ENCODE measurements at regions not wholly inside any gene's neighbourhood (a gene's known extent, or its start where the extent isn't known, plus 50 kb on each side); places are given as distances from the start of the nearest gene placed in this dataset.

GRCh38 chr7:21123586-21123985 is 304.3 kb upstream of the SP4 start:
- ChIA-PET POLR2A (no interaction called here), CTCF (no interaction called here)
- Histone ChIP-seq H3K27me3 (replicated peaks in 2 of 5; ENCODE audit: control insufficient read depth in 4 of 5, insufficient read depth in 5 of 5, low read length in 4 of 5) (peaks cover 0 to 3% (median 0%) of the 10 kb centered on the region in 5 experiments), H3K27ac (ENCODE audit: insufficient read depth in 1 of 2, low read depth in 1 of 2, low read length in 2 of 2, poor library complexity in 1 of 2, severe bottlenecking in 2 of 2) (no peak overlapping the region), H3K4me1 (ENCODE audit: control extremely low read depth in 1 of 4, control insufficient read depth in 4 of 4, insufficient read depth in 4 of 4, low read length in 3 of 4) (peaks cover 0 to 7% (median 2%) of the 10 kb centered on the region in 4 experiments), H3K4me3 (ENCODE audit: control insufficient read depth in 1 of 7, extremely low read depth in 1 of 7, insufficient read depth in 4 of 7, low read depth in 2 of 7, low read length in 6 of 7) (no peak overlapping the region), H3K36me3 (ENCODE audit: control insufficient read depth in 4 of 4, insufficient read depth in 4 of 4, low read length in 3 of 4) (no peaks in the 10 kb centered on the region), H3K9me3 (ENCODE audit: control extremely low read depth in 1 of 5, control insufficient read depth in 4 of 5, insufficient read depth in 2 of 5, low read depth in 1 of 5, low read length in 4 of 5) (no peaks in the 10 kb centered on the region)
- DNase-seq: no peak
- no CpG with 5 or more reads among the region's 1 CpG for WGBS (ENCODE audit: insufficient coverage)

DNA sequence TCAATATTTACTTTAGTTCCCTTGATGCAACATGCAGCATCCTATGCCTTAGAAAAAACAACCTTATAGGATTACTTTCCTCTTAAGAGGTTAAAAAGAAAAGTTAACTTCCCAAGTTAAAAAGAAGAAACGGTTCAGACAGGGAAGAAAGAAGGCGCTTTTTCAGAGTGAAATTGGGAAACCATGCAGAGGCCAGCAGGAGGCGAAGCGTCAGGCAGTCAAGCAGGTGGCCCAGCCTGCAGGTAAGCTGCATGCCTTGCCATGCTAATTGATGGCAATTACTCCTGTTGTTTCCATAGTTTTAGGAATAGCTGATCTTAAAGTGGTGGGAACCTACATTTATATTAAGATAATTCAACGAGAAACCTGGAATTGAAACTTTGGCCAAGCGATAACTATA is 302.6 kb upstream of the SP4 start:
- 98% methylated on average over 4 of the region's 6 CpGs for WGBS (ENCODE audit: insufficient coverage)
- H3K36me3 ChIP-seq (ENCODE audit: control insufficient read depth in 4 of 4, insufficient read depth in 4 of 4, low read length in 3 of 4): no peaks in the 10 kb centered on the region
- peaks cover 0 to 9% (median 2%) of the 10 kb centered on the region in 4 experiments for H3K4me1 ChIP-seq (ENCODE audit: control extremely low read depth in 1 of 4, control insufficient read depth in 4 of 4, insufficient read depth in 4 of 4, low read length in 3 of 4)
- POLR2A ChIA-PET: no interaction called here
- DNase-seq: no peak
- peaks cover 0 to 3% (median 0%) of the 10 kb centered on the region in 5 experiments for H3K27me3 ChIP-seq (replicated peaks in 2 of 5; ENCODE audit: control insufficient read depth in 4 of 5, insufficient read depth in 5 of 5, low read length in 4 of 5)
- CTCF ChIA-PET: no interaction called here
- H3K4me3 ChIP-seq (ENCODE audit: control insufficient read depth in 1 of 7, extremely low read depth in 1 of 7, insufficient read depth in 4 of 7, low read depth in 2 of 7, low read length in 6 of 7): no peak overlapping the region
- no peak overlapping the region for H3K27ac ChIP-seq (ENCODE audit: insufficient read depth in 1 of 2, low read depth in 1 of 2, low read length in 2 of 2, poor library complexity in 1 of 2, severe bottlenecking in 2 of 2)
- no peaks in the 10 kb centered on the region for H3K9me3 ChIP-seq (ENCODE audit: control extremely low read depth in 1 of 5, control insufficient read depth in 4 of 5, insufficient read depth in 2 of 5, low read depth in 1 of 5, low read length in 4 of 5)

DNA sequence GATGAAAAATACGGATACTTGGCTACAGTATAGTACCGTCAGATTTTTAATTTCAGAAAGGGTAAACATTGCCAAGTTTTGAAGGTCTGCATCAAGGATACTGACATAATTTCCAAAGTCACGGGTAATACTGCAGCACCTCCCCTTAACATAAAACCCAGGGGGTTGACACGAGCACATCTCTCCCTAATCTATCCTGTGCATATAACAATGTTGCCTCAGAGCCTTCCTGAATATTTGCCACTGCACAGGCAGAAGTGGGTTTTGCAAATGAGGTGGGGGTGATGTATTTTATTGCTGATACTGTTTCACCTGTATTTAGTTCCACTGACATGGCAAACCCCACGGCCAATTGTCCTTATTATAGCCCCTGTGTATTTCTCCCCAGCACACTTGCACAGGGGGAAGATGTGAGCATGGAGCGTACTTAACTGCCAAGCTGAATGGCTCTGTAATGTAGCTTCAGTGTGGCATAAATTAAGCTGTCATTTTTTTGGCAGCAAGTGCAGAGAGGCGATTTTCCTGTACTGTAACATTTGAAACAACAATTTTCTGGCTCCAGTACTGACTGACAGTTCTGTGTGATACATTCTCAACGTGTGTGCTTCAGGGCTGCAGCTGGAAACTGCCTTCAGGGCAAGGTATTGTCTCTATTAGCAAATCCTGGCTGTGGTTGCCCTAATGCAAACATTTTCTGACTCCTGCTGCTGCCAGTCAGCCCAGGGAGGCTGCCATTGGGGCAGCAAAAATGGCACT is 299.6 kb upstream of the SP4 start:
- peak in 2 of 3 donors; percentile 42 to 55 for DNase-seq
- no peak overlapping the region for H3K27ac ChIP-seq (ENCODE audit: insufficient read depth in 1 of 2, low read depth in 1 of 2, low read length in 2 of 2, poor library complexity in 1 of 2, severe bottlenecking in 2 of 2)
- 29% methylated on average over 7 of the region's 8 CpGs for WGBS (ENCODE audit: insufficient coverage)
- peaks cover 0 to 9% (median 2%) of the 10 kb centered on the region in 4 experiments for H3K4me1 ChIP-seq (ENCODE audit: control extremely low read depth in 1 of 4, control insufficient read depth in 4 of 4, insufficient read depth in 4 of 4, low read length in 3 of 4)
- H3K4me3 ChIP-seq (ENCODE audit: control insufficient read depth in 1 of 7, extremely low read depth in 1 of 7, insufficient read depth in 4 of 7, low read depth in 2 of 7, low read length in 6 of 7): no peak overlapping the region
- no peaks in the 10 kb centered on the region for H3K36me3 ChIP-seq (ENCODE audit: control insufficient read depth in 4 of 4, insufficient read depth in 4 of 4, low read length in 3 of 4)
- H3K9me3 ChIP-seq (ENCODE audit: control extremely low read depth in 1 of 5, control insufficient read depth in 4 of 5, insufficient read depth in 2 of 5, low read depth in 1 of 5, low read length in 4 of 5): no peaks in the 10 kb centered on the region
- ChIA-PET CTCF (no interaction called here), POLR2A (no interaction called here)
- peaks cover 0 to 3% (median 0%) of the 10 kb centered on the region in 5 experiments for H3K27me3 ChIP-seq (replicated peaks in 2 of 5; ENCODE audit: control insufficient read depth in 4 of 5, insufficient read depth in 5 of 5, low read length in 4 of 5)

DNA sequence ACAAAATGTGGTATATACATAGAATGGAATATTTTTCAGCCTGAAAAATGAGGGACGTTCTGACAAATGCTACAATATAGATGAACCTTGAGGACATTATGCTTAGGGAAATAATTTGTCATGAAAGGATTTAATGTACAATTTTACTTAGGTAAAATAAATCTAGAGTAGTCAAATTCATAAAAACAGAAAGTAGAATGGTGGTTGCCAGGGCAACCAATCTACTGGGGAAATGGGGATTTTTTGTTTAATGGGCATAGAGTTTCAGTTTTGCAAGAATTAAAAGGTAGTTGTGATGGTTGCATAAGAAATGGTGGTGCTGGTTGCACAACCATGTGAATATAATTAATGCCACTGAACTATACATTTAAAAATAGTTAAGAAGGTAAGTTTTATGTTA is 296.0 kb upstream of the SP4 start:
- Histone ChIP-seq H3K36me3 (ENCODE audit: control insufficient read depth in 4 of 4, insufficient read depth in 4 of 4, low read length in 3 of 4) (no peaks in the 10 kb centered on the region), H3K27ac (ENCODE audit: insufficient read depth in 1 of 2, low read depth in 1 of 2, low read length in 2 of 2, poor library complexity in 1 of 2, severe bottlenecking in 2 of 2) (no peak overlapping the region), H3K9me3 (ENCODE audit: control extremely low read depth in 1 of 5, control insufficient read depth in 4 of 5, insufficient read depth in 2 of 5, low read depth in 1 of 5, low read length in 4 of 5) (peaks cover 0 to 11% (median 0%) of the 10 kb centered on the region in 5 experiments), H3K4me1 (ENCODE audit: control extremely low read depth in 1 of 4, control insufficient read depth in 4 of 4, insufficient read depth in 4 of 4, low read length in 3 of 4) (peaks cover 0 to 9% (median 2%) of the 10 kb centered on the region in 4 experiments), H3K4me3 (ENCODE audit: control insufficient read depth in 1 of 7, extremely low read depth in 1 of 7, insufficient read depth in 4 of 7, low read depth in 2 of 7, low read length in 6 of 7) (no peak overlapping the region), H3K27me3 (replicated peaks in 2 of 5; ENCODE audit: control insufficient read depth in 4 of 5, insufficient read depth in 5 of 5, low read length in 4 of 5) (peaks cover 0 to 3% (median 0%) of the 10 kb centered on the region in 5 experiments)
- DNase-seq: no peak
- ChIA-PET CTCF (no interaction called here), POLR2A (no interaction called here)
- WGBS (ENCODE audit: insufficient coverage): no CpG with 5 or more reads among the region's 1 CpG

DNA sequence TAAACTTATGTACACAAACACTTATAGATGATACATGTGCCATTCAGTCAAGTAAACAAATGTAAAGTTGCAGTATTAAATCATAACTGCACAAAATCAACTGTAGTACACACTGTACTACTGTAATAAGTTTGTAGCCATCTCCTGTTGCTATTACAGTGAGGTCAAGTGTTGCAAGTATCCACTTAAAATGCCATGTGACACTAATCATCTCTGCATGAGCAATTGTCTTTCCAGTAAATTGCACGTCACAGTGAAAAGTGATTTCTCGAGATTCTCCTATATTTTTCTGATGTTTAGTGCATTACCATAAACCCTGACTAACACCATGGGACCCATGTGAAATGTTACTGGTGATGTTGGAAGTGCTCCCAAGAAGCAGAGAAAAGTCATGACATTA is 293.3 kb upstream of the SP4 start:
- H3K36me3 ChIP-seq (ENCODE audit: control insufficient read depth in 4 of 4, insufficient read depth in 4 of 4, low read length in 3 of 4): no peaks in the 10 kb centered on the region
- WGBS (ENCODE audit: insufficient coverage): no CpG with 5 or more reads among the region's 2 CpGs
- no peak for DNase-seq
- H3K9me3 ChIP-seq (ENCODE audit: control extremely low read depth in 1 of 5, control insufficient read depth in 4 of 5, insufficient read depth in 2 of 5, low read depth in 1 of 5, low read length in 4 of 5): peaks cover 0 to 11% (median 0%) of the 10 kb centered on the region in 5 experiments
- no peaks in the 10 kb centered on the region for H3K27me3 ChIP-seq (replicated peaks in 2 of 5; ENCODE audit: control insufficient read depth in 4 of 5, insufficient read depth in 5 of 5, low read length in 4 of 5)
- no peaks in the 10 kb centered on the region for H3K4me1 ChIP-seq (ENCODE audit: control extremely low read depth in 1 of 4, control insufficient read depth in 4 of 4, insufficient read depth in 4 of 4, low read length in 3 of 4)
- CTCF ChIA-PET: no interaction called here
- H3K27ac ChIP-seq (ENCODE audit: insufficient read depth in 1 of 2, low read depth in 1 of 2, low read length in 2 of 2, poor library complexity in 1 of 2, severe bottlenecking in 2 of 2): no peak overlapping the region
- POLR2A ChIA-PET: no interaction called here
- H3K4me3 ChIP-seq (ENCODE audit: control insufficient read depth in 1 of 7, extremely low read depth in 1 of 7, insufficient read depth in 4 of 7, low read depth in 2 of 7, low read length in 6 of 7): no peak overlapping the region

DNA sequence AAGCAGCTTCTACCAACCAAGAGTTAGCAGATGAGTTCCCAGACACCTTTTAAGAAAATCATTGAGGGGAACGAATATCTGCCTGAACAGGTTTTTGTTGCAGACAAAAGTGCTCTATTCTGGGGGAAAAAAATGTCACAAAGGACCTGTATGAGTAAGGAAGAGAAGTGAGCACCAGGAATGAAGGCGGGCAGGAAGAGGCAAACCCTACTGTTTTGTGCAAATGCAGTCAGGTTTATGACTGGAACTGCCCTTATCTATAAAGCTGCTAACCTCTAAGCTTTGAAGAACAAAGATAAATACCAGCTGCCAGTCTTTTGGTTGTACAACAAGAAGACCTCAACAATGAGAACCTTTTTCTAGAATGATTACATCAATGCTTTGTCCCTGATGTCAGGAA is 292.4 kb upstream of the SP4 start:
- CTCF ChIA-PET: no interaction called here
- no peaks in the 10 kb centered on the region for H3K27me3 ChIP-seq (replicated peaks in 2 of 5; ENCODE audit: control insufficient read depth in 4 of 5, insufficient read depth in 5 of 5, low read length in 4 of 5)
- no peaks in the 10 kb centered on the region for H3K4me1 ChIP-seq (ENCODE audit: control extremely low read depth in 1 of 4, control insufficient read depth in 4 of 4, insufficient read depth in 4 of 4, low read length in 3 of 4)
- WGBS (ENCODE audit: insufficient coverage): 100% methylated on average over 2 of the region's 2 CpGs
- POLR2A ChIA-PET: no interaction called here
- H3K36me3 ChIP-seq (ENCODE audit: control insufficient read depth in 4 of 4, insufficient read depth in 4 of 4, low read length in 3 of 4): no peaks in the 10 kb centered on the region
- no peak overlapping the region for H3K27ac ChIP-seq (ENCODE audit: insufficient read depth in 1 of 2, low read depth in 1 of 2, low read length in 2 of 2, poor library complexity in 1 of 2, severe bottlenecking in 2 of 2)
- DNase-seq: no peak
- H3K4me3 ChIP-seq (ENCODE audit: control insufficient read depth in 1 of 7, extremely low read depth in 1 of 7, insufficient read depth in 4 of 7, low read depth in 2 of 7, low read length in 6 of 7): no peak overlapping the region
- peaks cover 0 to 11% (median 0%) of the 10 kb centered on the region in 5 experiments for H3K9me3 ChIP-seq (ENCODE audit: control extremely low read depth in 1 of 5, control insufficient read depth in 4 of 5, insufficient read depth in 2 of 5, low read depth in 1 of 5, low read length in 4 of 5)

DNA sequence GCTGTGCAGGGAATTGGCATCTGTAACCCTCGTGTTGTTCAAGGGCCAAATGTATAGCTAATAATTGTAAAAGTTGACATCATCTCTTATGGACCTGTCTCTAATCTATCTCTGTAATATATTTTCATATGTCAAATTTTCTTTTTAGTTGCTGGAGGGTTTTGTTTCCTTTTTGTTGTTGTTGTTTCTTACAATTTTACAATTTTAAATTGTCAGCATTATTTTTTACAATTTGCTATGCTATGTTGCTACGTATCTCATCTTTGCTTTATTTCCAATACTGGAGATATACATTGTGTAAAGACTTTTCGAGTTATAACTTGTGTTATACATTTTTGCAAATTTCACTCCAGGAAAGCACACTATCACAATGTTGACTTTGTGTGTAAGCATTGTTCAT is 290.2 kb upstream of the SP4 start:
- no peak for DNase-seq
- Histone ChIP-seq H3K9me3 (ENCODE audit: control extremely low read depth in 1 of 5, control insufficient read depth in 4 of 5, insufficient read depth in 2 of 5, low read depth in 1 of 5, low read length in 4 of 5) (peaks cover 0 to 11% (median 0%) of the 10 kb centered on the region in 5 experiments), H3K27me3 (replicated peaks in 2 of 5; ENCODE audit: control insufficient read depth in 4 of 5, insufficient read depth in 5 of 5, low read length in 4 of 5) (peaks cover 0 to 2% (median 0%) of the 10 kb centered on the region in 5 experiments), H3K4me1 (ENCODE audit: control extremely low read depth in 1 of 4, control insufficient read depth in 4 of 4, insufficient read depth in 4 of 4, low read length in 3 of 4) (no peaks in the 10 kb centered on the region), H3K36me3 (ENCODE audit: control insufficient read depth in 4 of 4, insufficient read depth in 4 of 4, low read length in 3 of 4) (no peaks in the 10 kb centered on the region), H3K4me3 (ENCODE audit: control insufficient read depth in 1 of 7, extremely low read depth in 1 of 7, insufficient read depth in 4 of 7, low read depth in 2 of 7, low read length in 6 of 7) (no peak overlapping the region), H3K27ac (ENCODE audit: insufficient read depth in 1 of 2, low read depth in 1 of 2, low read length in 2 of 2, poor library complexity in 1 of 2, severe bottlenecking in 2 of 2) (no peak overlapping the region)
- ChIA-PET POLR2A (no interaction called here), CTCF (no interaction called here)
- no CpG with 5 or more reads among the region's 3 CpGs for WGBS (ENCODE audit: insufficient coverage)
